Embryonic facial prominence (tissue), 1 donor: ENCODE measurements at regions not wholly inside any gene's neighbourhood (a gene's known extent, or its start where the extent isn't known, plus 50 kb on each side); places are given as distances from the start of the nearest gene placed in this dataset.
"Not testable (repeated sequence)": the region's sequence is repeated elsewhere in the genome, so short reads cannot be mapped to it uniquely, and the experiment has no call there.

ENCODE experiments used
- DNase-seq: peaks from one replicate; pipeline ENCODE4 v3.0.0-alpha.2; 2016; ENCODE audit errors: extremely low spot score

- DNase-seq: no peak
Observed at GRCh38 chr1:57578680-57579079, 154.8 kb upstream of the DAB1 start.

- DNase-seq: no peak
Observed at GRCh38 chr1:57578099-57578498, 154.2 kb upstream of the DAB1 start.

DNA sequence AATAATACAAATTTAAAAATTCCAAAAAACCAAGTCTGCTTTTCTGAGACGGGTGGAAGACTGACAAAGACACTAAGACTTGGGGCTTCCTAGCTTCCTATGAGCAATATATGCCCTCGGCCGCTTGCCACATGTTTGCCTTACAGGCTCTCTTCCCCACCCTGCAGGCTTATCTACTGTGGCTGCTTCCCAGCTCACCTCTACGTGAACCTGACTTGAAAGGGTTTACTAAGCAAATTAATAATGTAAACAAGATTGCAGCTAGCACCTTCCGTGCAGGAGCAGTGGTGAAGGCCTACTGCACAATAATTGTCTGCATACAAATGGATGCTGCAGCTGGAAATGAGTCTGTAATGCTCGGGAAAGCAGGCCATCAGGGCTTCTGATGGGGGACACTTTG is 152.9 kb upstream of the DAB1 start:
- no peak for DNase-seq

DNA sequence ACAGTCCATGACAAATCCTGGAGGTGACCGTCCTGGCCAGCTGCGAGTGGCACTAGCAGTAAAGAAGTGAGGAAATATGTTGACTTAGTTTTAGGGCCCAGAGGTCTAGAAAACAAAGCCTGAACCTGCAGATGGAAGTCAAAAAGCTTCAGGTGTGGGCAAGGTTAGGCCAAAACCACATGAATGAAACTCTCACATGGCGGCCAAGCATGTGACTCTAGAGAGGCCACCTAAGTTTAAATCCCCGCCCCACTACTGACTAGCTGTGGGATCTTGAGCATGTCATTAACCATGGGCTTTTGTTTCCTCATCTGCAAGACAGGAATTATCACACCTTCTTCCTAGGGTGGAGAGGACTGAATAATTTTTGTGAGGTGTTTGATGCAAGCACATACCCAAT is 148.2 kb upstream of the DAB1 start:
- DNase-seq: no peak

DNA sequence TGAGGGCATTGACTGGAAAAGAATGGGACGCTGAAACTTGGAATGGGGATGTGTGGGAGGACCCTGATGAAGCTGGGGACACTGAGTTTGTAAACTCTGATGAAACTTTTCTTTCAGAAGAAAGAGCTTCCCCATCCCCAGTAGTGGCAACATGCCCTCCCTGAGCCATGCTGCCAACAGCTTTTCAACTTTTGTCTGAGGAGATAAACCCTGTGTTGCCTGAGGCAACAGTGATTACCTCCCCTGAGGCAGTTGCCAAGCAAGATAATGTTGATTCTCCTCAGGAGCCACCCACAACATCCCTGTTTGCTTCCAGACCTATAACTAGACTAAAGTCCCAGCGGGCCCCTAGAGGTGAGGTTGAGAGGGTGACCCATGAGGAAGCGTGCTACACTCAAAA is 134.2 kb upstream of the DAB1 start:
- DNase-seq: not testable (repeated sequence)

DNA sequence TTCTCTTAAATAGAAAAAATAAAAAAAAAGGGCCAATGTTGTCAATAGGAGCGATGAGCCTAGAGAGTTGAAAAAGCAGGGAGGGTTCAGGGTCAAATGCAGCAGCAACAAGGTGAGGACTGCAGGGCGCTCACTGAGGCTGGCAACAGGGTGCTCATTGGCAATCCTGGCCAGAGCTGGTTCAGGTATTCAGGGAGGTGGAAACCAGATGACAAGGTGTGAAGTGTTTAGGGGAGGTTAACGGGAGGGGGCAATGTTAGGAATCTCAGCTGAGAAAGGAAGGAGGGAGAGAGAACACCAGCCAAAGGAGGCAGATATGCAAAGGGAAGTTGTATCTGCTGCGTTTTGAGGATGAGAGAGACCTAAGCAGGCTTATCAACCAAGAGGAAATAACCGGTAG is 129.8 kb upstream of the DAB1 start:
- no peak for DNase-seq

- DNase-seq: no peak
Observed at GRCh38 chr1:57551476-57551875, 127.6 kb upstream of the DAB1 start.

- DNase-seq: no peak
Observed at GRCh38 chr1:57550092-57550491, 126.2 kb upstream of the DAB1 start.

GRCh38 chr1:57549300-57549699 is 125.4 kb upstream of the DAB1 start:
- no peak for DNase-seq

- no peak for DNase-seq
Observed at GRCh38 chr1:57546549-57547330, 122.9 kb upstream of the DAB1 start.

GRCh38 chr1:57544345-57544744 is 120.5 kb upstream of the DAB1 start:
- no peak for DNase-seq

GRCh38 chr1:57536749-57537423 is 113.0 kb upstream of the DAB1 start:
- no peak for DNase-seq

- no peak for DNase-seq
Observed at GRCh38 chr1:57532299-57532698, 108.4 kb upstream of the DAB1 start.

GRCh38 chr1:57530911-57531260 is 107.0 kb upstream of the DAB1 start:
- not testable (repeated sequence) for DNase-seq

DNA sequence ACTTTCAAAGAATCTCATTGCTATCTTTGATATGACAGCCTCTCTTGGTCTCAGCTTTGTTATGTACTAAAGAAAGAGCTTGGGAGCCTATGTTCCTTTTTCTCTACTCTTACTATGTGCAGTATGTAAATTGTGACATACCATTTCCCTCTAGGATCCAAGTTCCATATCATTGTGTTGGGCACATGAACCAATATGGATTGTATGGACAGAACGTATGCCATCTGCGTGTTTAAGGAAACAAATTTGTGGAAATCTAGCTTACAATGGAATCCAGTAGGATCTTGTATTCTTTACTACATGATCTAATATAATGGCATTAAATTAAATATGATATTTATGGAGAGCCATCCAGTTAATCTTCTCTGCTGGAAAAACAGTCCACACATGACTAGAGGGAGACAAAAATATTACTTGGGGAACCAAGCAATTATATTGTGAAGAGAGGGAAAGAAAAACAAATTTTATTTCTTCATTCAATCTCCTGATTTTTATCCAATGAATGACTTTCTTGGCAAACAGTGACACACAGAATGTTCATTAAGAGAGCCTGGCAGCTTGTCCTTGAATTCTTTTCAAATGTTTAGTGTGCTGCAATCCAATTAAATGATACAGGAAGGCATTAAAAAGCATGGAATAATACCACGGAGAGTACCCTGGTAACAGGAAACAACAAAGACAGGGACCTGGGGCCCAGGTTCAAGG is 106.5 kb upstream of the DAB1 start:
- DNase-seq: no peak

- DNase-seq: no peak
Observed at GRCh38 chr1:57522575-57522974, 98.7 kb upstream of the DAB1 start.

- DNase-seq: no peak
Observed at GRCh38 chr1:57520743-57521515, 97.1 kb upstream of the DAB1 start.

- DNase-seq: no peak
Observed at GRCh38 chr1:57518496-57518895, 94.6 kb upstream of the DAB1 start.

GRCh38 chr1:57517587-57518374 is 93.9 kb upstream of the DAB1 start:
- no peak for DNase-seq

DNA sequence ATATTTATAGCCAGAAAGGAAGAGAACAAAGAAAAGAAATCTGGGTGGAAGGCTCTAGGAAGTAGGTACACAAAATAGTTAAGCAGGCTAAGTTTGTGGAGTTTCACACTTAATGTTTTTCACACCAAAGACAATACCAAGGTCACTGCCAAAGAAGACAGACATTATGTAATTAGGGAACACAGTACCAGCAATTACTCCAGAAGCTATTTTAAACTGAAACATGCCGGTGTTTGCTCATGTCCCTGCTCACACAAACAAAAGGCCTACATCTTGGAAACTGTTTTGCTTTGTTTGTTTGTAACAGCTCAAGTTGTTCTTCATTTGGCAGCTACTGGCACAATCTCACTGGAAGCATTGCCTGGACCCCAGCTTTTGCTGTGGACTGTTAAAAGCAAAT is 88.5 kb upstream of the DAB1 start:
- DNase-seq: no peak

- no peak for DNase-seq
Observed at GRCh38 chr1:57506941-57507340, 83.1 kb upstream of the DAB1 start.
